Fibroblast of lung (primary cell): ENCODE measurements at regions not wholly inside any gene's neighbourhood (a gene's known extent, or its start where the extent isn't known, plus 50 kb on each side); places are given as distances from the start of the nearest gene placed in this dataset.

ENCODE experiments used
- CTCF ChIP-seq, 2 donors: IDR thresholded peaks in 1 of 2; conservative IDR thresholded peaks in 1 of 2; 1 replicate in 1 of 2; 2 replicates in 1 of 2; pipeline ENCODE4 v1.5.1; 2011 to 2012; ENCODE audit warnings: low read length in 2 of 2, control low read depth in 1 of 2, inconsistent platforms in 1 of 2, low read depth in 1 of 2, mild to moderate bottlenecking in 1 of 2
- EZH2 ChIP-seq: IDR thresholded peaks from 2 replicates; pipeline ENCODE4 v1.5.1; 2012; ENCODE audit warnings: low read length, control low read depth, mild to moderate bottlenecking; ENCODE audit errors: missing control alignments

GRCh38 chr9:115743709-115744605, 409.6 kb upstream of the PAPPA start:
- TF ChIP-seq CTCF (conservative IDR thresholded peaks at IDR 0.05 in 1 of 2, IDR thresholded peaks at IDR 0.05 in 1 of 2; ENCODE audit: low read depth in 1 of 2, low read length in 2 of 2) (no peak), EZH2 (no peak)
